GM13977 (cell line): ENCODE measurements at regions not wholly inside any gene's neighbourhood (a gene's known extent, or its start where the extent isn't known, plus 50 kb on each side); places are given as distances from the start of the nearest gene placed in this dataset.

ENCODE experiments used
- DNase-seq: peaks from one replicate; pipeline ENCODE4 v3.0.0; 2012; ENCODE audit warnings: low spot score
- in situ Hi-C: fragments of 300-500 bp; cut with MboI; formaldehyde crosslinking; loops from one replicate; pipeline ENCODE4 v1.12.0; 2022; ENCODE audit warnings: low sequenced_read_pairs, low pct_unique_long_range_greater_than_20kb, mixed read lengths, inconsistent platforms; ENCODE audit not compliant: unreplicated experiment
- TF ChIP-seq, protein P1 (sequence below): IDR thresholded peaks from 2 replicates; pipeline ENCODE4 v1.5.1; 2012; ENCODE audit warnings: mild to moderate bottlenecking, control low read depth; ENCODE audit not compliant: insufficient read depth; ENCODE audit errors: extremely low read depth, missing control alignments

DNA sequence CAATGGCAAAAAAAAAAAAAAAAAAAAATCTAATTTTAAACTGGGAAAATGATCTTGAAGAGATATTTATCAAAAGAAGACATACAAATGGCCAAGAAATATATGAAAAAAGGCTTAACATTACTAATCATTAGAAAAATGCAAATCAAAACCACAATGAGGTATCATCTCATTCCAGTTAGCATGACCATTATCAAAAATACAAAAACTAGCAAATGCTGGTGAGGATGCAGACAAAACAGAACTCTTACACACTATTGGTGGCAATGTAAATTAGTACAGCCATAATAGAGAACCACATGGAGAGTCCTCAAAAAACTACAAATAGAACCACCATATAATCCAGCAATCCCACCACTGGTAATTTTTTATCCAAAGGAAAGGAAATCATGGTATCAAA is 489.6 kb downstream of the TNS3 start:
- no peak for DNase-seq
- in situ Hi-C loops, result no loop called here
- TF ChIP-seq, protein P1, sequence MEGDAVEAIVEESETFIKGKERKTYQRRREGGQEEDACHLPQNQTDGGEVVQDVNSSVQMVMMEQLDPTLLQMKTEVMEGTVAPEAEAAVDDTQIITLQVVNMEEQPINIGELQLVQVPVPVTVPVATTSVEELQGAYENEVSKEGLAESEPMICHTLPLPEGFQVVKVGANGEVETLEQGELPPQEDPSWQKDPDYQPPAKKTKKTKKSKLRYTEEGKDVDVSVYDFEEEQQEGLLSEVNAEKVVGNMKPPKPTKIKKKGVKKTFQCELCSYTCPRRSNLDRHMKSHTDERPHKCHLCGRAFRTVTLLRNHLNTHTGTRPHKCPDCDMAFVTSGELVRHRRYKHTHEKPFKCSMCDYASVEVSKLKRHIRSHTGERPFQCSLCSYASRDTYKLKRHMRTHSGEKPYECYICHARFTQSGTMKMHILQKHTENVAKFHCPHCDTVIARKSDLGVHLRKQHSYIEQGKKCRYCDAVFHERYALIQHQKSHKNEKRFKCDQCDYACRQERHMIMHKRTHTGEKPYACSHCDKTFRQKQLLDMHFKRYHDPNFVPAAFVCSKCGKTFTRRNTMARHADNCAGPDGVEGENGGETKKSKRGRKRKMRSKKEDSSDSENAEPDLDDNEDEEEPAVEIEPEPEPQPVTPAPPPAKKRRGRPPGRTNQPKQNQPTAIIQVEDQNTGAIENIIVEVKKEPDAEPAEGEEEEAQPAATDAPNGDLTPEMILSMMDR, result no peak

DNA sequence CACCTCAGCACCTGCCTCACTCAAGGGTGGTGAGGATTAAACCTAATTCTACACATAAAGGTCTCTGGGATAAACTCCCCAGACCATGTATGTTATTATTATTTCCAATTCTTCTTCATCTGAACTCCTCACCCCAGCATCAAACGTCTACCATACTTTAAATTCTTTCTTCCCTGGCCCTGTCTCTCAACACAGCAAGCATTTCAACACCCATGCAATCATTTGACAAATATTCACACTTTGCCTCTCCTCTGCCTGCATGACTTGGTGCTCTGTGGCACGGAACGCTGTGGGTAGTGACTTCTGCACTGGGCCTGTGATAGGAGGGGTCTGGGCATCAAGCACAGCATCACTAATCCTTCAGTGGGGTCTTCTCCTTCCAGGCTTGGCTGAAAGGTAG is 490.8 kb downstream of the TNS3 start:
- DNase-seq, result no peak
- in situ Hi-C loops, result no loop called here
- TF ChIP-seq, protein P1, result no peak

DNA sequence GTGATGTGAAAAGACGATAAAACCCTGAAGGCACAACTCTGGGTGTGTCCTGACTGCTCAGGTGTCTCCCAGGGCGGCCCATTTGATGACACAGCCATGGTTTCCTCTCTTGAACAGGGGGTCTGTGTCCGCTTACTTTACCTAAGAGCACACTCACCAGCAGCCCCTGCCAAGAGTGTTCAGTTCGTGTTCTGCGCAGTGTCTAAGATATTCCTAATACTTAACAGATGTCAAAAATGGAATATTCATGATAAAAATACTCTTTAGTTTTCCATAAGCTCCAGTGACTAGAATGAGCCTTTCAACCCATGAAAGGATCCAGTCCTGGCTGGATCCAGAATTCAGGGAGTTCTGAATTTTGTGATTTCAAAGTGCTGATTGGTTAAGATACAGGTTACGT is 492.4 kb downstream of the TNS3 start:
- in situ Hi-C loops, result loop anchor here (10.0 kb wide), 1 partner anchor 1175 kb away; no protein-coding TSS in a partner anchor
- no peak for DNase-seq
- TF ChIP-seq, protein P1, result no peak

DNA sequence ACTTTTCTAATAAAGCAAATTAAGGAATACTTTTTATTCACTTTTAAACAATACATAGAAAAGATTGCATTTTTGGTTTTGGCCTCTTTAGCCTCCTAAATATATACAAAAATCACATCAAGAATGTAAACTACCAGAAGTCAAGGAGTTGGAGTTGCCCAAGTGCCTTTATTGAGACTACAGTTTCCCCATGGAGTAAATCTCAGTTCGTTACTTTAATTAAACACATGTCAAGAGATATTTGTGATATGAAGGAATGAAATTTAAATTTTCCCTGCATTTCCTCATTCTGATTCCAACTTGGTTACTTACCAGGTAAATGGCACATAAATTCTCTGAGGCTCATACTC is 492.9 kb downstream of the TNS3 start:
- DNase-seq, result no peak
- in situ Hi-C loops, result loop anchor here (10.0 kb wide), 1 partner anchor 1174 kb away; no protein-coding TSS in a partner anchor
- TF ChIP-seq, protein P1, result no peak

DNA sequence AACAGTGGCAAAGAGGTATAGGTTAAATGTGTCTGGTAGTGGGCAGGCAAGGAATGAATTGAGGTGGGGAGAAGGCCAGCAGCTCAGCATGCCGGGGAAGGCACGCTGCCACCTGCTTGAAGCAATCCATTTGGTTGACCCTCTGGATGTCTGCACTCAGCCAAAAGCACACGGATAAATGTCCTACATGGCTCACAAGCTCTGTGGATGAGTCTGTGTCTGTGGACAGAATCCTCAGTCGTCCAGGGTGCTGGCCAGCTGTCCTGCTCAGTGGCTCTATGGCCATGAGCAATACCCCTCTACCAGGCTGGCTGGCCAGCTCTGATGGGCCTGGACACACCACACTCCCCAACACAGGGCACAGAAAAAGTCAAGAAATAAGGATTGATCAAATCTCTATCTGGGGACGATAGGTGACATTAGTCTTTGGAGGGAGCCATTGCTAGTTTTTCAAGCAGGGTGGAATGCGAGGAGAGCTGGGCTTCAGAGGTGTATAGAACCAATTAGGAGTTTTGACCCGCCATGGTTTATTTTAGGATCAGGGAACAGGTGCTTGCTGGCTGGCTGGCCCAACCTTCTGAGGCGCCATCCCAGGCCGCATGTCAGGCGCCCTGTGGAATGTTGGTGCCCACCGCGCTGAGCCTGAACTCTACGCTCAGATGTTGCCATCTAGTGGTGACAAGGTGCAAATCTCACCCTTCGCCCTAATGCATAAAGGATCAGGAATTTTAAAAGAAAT is 493.4 kb downstream of the TNS3 start:
- DNase-seq, result peak; percentile 60
- in situ Hi-C loops, result loop anchor here (10.0 kb wide), 1 partner anchor 1174 kb away; no protein-coding TSS in a partner anchor

DNA sequence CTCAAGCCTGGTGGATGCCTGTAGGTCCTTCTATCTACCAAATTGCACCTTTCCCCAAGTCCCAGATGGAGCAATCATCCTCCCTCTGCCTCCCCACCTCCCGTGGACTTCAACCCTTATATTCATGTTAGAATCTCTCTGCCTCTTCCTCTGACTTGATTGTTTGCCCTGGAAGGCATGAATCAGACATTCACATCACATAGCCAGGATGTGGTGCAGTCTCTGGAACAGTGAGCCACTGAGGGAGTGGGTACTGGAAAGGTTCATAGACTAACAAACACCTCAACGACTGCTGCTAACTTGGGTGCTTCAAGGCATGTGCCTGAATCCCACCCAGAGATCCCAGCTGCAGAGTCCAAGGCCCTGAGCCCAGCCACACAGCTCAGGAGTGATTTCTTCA is 494.0 kb downstream of the TNS3 start:
- TF ChIP-seq, protein P1, result no peak
- in situ Hi-C loops, result loop anchor here (10.0 kb wide), 1 partner anchor 1173 kb away; no protein-coding TSS in a partner anchor
- DNase-seq, result no peak

More for the DNA sequence above, 493.4 kb downstream of the TNS3 start:
- TF ChIP-seq, protein P1, result peak; percentile 88
